Activated CD8-positive, alpha-beta T cell treated with anti-CD3 and anti-CD28 coated beads, Interleukin-2, amount 10 ng/mL, durations not matched to agents 7 days and 5 days (primary cell): ENCODE measurements at regions not wholly inside any gene's neighbourhood (a gene's known extent, or its start where the extent isn't known, plus 50 kb on each side); places are given as distances from the start of the nearest gene placed in this dataset.
"Not testable (repeated sequence)": the region's sequence is repeated elsewhere in the genome, so short reads cannot be mapped to it uniquely, and the experiment has no call there.

Source experiments
- ATAC-seq: fragments of 150-1000 bp; cut with Tn5 transposase; one replicate; pipeline ENCODE4 v1.10.0; 2021; ENCODE audit warnings: moderate library complexity
- CTCF ChIA-PET: fragments of 350-600 bp; sonication (Branson Sonifier 250); formaldehyde crosslinking; loops from one replicate; lab custom pipeline; 2021; ENCODE audit warnings: antibody characterized with exemption; lab: Charles Lee
- POLR2A ChIA-PET: fragments of 350-600 bp; sonication (Branson Sonifier 250); formaldehyde crosslinking; loops from one replicate; lab custom pipeline; 2021; ENCODE audit warnings: antibody characterized with exemption; lab: Charles Lee
- DNase-seq: peaks from one replicate; pipeline ENCODE4 v3.0.0-alpha.2; 2020
- H3K27ac Mint-ChIP-seq: one replicate; pipeline ENCODE4 v1.8.0; 2021; ENCODE audit warnings: mild to moderate bottlenecking, mixed read lengths
- H3K27me3 Mint-ChIP-seq: one replicate; pipeline ENCODE4 v1.8.0; 2021; ENCODE audit warnings: low read depth, mixed read lengths
- H3K36me3 Mint-ChIP-seq: one replicate; pipeline ENCODE4 v1.8.0; 2021; ENCODE audit warnings: low read depth, mixed read lengths
- H3K4me1 Mint-ChIP-seq: one replicate; pipeline ENCODE4 v1.8.0; 2021; ENCODE audit warnings: low read depth, mixed read lengths
- H3K4me3 Mint-ChIP-seq: one replicate; pipeline ENCODE4 v1.8.0; 2021; ENCODE audit warnings: mild to moderate bottlenecking, mixed read lengths
- H3K9me3 Mint-ChIP-seq: one replicate; pipeline ENCODE4 v1.8.0; 2022; ENCODE audit warnings: mixed read lengths; ENCODE audit not compliant: insufficient read depth

DNA sequence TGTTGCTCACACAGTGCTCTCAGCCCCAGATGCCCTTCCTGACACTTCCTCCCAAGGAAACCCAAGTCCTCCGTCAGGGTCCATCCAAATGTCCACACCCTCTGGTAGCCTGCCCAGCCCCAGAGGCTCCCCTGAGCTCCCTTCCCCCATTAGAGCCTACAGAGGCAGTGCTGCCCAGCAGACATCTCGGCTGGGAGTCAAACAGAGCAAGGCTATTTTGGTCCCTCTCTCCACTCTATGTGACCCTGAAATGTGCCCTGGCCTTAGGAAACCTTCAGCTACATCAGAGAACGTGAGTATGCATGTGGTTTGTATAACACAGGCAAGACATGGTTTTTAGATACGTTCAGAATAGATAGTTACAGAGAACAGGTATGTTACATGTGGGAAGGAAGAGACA is 191.8 kb downstream of the LMLN start:
- H3K4me1 Mint-ChIP-seq, H3K36me3 Mint-ChIP-seq, H3K27me3 Mint-ChIP-seq, CTCF ChIA-PET, ATAC-seq, DNase-seq, POLR2A ChIA-PET, H3K9me3 Mint-ChIP-seq, H3K27ac Mint-ChIP-seq, H3K4me3 Mint-ChIP-seq: not testable (repeated sequence)

GRCh38 chr3:198155771-198156170 is 195.8 kb downstream of the LMLN start:
- H3K36me3 Mint-ChIP-seq, H3K27ac Mint-ChIP-seq, H3K27me3 Mint-ChIP-seq, H3K4me3 Mint-ChIP-seq, ATAC-seq, H3K4me1 Mint-ChIP-seq, POLR2A ChIA-PET, DNase-seq, CTCF ChIA-PET, H3K9me3 Mint-ChIP-seq: not testable (repeated sequence)

DNA sequence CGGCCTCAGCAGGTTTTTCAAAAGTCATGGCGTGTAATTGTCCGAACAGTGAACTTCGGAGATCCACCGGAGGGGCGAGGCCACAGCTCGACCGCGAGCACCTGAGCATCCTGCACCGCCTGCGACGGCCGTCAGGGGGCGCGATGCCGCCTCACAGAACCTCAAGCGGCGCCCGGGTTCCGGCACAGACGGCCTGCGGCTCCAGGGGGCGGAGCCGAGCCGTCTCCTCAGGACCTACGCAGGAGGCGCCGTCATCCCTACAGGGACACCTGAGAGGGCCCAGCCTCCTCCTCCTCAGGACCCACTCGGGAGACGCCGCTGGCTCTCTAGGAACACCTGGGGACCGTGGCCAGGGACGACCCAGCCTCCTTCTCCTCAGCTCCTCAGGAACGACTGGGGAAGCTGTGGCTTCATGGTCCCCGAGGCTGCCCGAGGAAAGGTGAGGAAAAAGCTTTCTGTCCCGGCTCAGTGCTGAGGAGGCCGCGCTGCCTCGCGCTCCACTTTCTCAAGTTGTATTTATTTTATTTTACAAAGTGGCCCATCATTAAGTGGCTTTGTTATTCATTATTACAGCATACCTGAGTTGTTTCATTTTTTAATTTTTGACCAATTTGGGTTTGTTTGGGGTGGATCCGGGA is 197.3 kb downstream of the LMLN start:
- DNase-seq, POLR2A ChIA-PET, H3K4me3 Mint-ChIP-seq, H3K4me1 Mint-ChIP-seq, H3K36me3 Mint-ChIP-seq, H3K27ac Mint-ChIP-seq, H3K27me3 Mint-ChIP-seq, CTCF ChIA-PET, H3K9me3 Mint-ChIP-seq: not testable (repeated sequence)
- ATAC-seq: peak; percentile 96

DNA sequence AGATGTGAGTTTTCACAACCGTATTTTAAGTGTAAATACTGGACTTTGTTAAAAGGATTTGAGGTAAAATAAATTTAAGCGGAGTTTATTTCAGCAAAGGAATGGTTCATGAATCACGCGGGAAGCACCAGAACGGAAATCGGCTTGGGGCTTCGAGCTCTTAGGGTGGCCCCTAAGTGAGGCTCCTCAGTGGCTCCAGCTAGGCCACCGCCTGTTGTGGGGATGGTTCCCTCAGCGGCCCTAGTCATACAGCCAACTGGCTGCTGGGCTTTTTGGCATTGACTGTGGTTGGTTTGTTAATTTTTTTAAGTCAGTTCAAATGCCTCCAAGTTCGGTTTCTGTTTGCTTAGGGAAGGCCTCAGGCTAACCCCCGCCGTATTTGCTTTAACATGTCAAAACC is 198.0 kb downstream of the LMLN start:
- H3K4me3 Mint-ChIP-seq, H3K36me3 Mint-ChIP-seq, H3K27me3 Mint-ChIP-seq, POLR2A ChIA-PET, H3K9me3 Mint-ChIP-seq, H3K27ac Mint-ChIP-seq, ATAC-seq, CTCF ChIA-PET, H3K4me1 Mint-ChIP-seq, DNase-seq: not testable (repeated sequence)

GRCh38 chr3:198167339-198168039 is 207.5 kb downstream of the LMLN start:
- H3K9me3 Mint-ChIP-seq, ATAC-seq, H3K4me3 Mint-ChIP-seq, H3K27ac Mint-ChIP-seq, H3K27me3 Mint-ChIP-seq, H3K4me1 Mint-ChIP-seq, H3K36me3 Mint-ChIP-seq, CTCF ChIA-PET, POLR2A ChIA-PET: not testable (repeated sequence)
- DNase-seq: peak; percentile 74

GRCh38 chr3:198170781-198171180 is 210.8 kb downstream of the LMLN start:
- ATAC-seq, H3K9me3 Mint-ChIP-seq, H3K27ac Mint-ChIP-seq, H3K4me1 Mint-ChIP-seq, CTCF ChIA-PET, POLR2A ChIA-PET, DNase-seq, H3K36me3 Mint-ChIP-seq, H3K27me3 Mint-ChIP-seq, H3K4me3 Mint-ChIP-seq: not testable (repeated sequence)

- H3K9me3 Mint-ChIP-seq, H3K4me1 Mint-ChIP-seq, H3K4me3 Mint-ChIP-seq, H3K36me3 Mint-ChIP-seq, POLR2A ChIA-PET, H3K27me3 Mint-ChIP-seq, ATAC-seq, DNase-seq, H3K27ac Mint-ChIP-seq, CTCF ChIA-PET: not testable (repeated sequence)
These were observed 213.1 kb downstream of the LMLN start for GRCh38 chr3:198173080-198173479.

DNA sequence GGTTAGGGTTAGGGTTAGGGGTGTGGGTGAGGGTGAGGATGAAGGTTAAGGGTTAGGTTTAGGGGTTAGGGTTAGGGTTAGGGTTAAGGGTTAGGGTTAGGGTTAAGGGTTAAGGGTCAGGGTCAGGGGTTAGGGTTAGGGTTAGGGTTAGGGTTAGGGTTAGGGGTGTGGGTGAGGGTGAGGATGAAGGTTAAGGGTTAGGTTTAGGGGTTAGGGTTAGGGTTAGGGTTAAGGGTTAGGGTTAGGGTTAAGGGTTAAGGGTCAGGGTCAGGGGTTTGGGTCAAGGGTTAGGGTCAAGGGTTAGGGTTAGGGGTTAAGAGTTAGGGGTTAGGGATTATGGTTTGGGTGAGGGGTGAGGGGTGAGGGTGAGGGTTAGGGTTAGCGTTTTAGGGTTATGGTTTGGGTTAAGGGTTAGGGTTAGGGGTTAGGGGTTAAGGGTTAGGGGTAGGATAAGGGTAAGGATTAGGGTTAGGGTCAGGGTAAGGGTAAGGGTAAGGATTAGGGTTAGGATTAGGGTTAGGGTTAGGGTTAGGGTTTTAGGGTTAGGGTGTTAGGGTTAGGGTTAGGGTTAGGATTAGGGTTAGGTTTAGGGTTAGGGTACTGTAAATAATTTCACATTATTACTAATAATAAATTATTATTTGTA is 214.0 kb downstream of the LMLN start:
- ATAC-seq, H3K36me3 Mint-ChIP-seq, H3K9me3 Mint-ChIP-seq, H3K27ac Mint-ChIP-seq, POLR2A ChIA-PET, H3K27me3 Mint-ChIP-seq, H3K4me3 Mint-ChIP-seq, DNase-seq, H3K4me1 Mint-ChIP-seq, CTCF ChIA-PET: not testable (repeated sequence)
